NCI-H82 (cell line): ENCODE measurements at regions not wholly inside any gene's neighbourhood (a gene's known extent, or its start where the extent isn't known, plus 50 kb on each side); places are given as distances from the start of the nearest gene placed in this dataset.

Experiments used
- DNase-seq: peaks from one replicate; lab custom pipeline; 2025; lab: John Stamatoyannopoulos, UW

- no peak for DNase-seq
Observed at GRCh38 chr6:164154588-164154987, 740.1 kb downstream of the QKI start.

GRCh38 chr6:164152611-164153010 lies 738.1 kb downstream of the QKI start:
- DNase-seq, result no peak

GRCh38 chr6:164151161-164152120 lies 736.9 kb downstream of the QKI start:
- DNase-seq, result peak; percentile 4

GRCh38 chr6:164150232-164150631 lies 735.7 kb downstream of the QKI start:
- DNase-seq, result peak; percentile 2

GRCh38 chr6:164148788-164149187 lies 734.3 kb downstream of the QKI start:
- no peak for DNase-seq

- no peak for DNase-seq
Observed at GRCh38 chr6:164144316-164144715, 729.8 kb downstream of the QKI start.

GRCh38 chr6:164142322-164142721 lies 727.8 kb downstream of the QKI start:
- no peak for DNase-seq

DNA sequence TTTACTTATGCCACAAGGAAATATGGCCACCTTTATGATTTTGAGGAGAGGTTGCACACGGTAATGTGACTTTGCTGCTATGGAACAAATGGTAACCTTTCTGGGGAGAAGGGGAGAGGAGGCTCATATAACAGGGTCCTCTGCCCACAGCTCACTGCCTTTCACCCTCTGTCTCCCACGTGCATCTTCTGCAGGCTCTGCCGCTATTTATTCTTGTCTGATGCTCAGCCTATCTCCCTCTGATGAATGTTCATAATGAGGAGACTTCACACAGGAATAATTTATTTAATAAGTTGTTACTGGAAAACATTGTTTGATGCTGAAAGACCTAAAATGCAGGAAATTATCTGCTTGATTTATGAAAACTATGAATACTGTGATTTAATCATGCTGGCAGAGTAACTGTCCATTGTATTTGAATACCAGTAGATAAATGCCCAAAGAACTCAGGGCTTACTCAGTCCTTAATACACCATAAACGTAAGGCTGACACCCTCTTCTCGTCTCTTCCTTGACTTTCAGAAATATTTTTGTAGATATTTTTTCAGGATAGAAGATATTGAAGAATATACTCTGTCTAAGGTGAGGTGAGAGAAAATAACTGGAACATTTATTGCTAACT lies 721.1 kb downstream of the QKI start:
- DNase-seq, result no peak

DNA sequence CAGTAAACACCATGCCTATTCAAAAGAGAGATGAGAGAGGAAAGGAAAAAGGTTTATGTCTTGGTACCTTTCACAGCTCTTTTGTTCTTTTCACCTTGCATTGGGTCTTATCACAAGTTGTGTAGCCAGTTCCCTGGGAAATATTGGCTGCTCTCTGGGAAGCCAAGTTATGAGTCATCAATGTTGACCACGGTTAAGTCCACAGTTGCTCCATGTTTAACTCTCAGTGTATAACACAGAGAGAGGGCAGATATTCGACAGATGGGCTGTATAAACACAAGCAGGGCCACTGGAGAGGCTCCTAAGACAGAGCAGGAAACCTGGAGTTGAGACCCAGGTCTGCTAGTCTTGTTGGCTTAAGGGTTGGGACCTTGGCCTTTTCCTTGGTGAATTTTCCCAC lies 718.6 kb downstream of the QKI start:
- no peak for DNase-seq

GRCh38 chr6:164130585-164130984 lies 716.1 kb downstream of the QKI start:
- no peak for DNase-seq

DNA sequence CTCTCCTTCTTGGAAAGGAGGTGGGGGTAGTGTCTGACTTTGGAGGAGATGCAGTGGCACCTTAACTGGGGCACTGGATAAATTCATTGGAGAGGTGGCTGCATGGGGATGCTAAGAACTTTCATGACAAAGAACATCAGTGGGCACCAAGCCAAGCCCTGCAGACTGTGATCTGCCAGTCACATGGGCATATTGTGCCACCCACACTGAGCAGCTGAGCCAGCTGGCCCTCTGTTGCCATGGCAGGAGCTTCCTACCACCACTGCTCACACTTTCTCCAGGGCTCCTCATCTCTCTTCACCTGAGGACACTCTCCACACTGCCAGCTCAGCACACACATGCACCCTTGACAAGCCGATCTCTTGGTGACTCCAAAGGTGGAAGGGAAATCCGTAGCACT lies 715.6 kb downstream of the QKI start:
- no peak for DNase-seq

DNA sequence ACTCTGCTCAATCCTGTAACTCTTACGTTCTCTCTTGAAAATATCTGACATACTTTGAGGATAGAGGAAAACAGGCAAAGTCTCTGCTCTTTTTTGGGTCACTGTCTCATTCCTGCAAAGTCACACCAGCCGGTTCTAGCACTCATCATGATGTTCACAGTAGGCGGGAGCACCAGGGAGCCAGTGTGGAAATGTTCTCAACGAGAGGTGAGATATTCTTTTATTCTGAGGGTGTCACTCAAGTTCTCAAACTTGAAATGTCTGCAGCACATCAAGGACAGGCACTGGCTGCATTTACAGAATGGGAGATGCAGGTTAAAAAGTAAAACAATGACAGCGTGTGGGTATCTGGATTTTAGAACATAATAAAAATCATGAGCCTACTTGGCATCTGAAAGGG lies 714.7 kb downstream of the QKI start:
- DNase-seq, result no peak

- no peak for DNase-seq
Observed at GRCh38 chr6:164128101-164128500, 713.6 kb downstream of the QKI start.

DNA sequence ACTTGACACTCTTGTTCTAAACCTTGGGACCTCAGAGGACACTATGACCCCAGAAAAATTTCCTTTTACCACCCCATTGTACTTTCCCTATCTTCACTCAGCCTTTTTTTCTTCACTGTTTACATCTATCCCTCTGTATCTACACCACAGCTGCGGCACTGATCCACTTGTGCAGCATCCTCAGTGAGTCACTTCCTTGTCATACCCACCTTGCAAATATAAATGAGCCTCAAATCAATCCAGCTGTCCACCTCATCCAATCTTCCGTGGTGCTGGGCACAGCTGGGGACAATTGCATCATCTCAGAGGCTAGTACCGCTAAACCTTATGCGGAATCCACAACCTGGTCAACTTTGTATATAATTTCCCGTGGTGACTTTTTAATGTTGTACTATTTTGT lies 710.5 kb downstream of the QKI start:
- no peak for DNase-seq

DNA sequence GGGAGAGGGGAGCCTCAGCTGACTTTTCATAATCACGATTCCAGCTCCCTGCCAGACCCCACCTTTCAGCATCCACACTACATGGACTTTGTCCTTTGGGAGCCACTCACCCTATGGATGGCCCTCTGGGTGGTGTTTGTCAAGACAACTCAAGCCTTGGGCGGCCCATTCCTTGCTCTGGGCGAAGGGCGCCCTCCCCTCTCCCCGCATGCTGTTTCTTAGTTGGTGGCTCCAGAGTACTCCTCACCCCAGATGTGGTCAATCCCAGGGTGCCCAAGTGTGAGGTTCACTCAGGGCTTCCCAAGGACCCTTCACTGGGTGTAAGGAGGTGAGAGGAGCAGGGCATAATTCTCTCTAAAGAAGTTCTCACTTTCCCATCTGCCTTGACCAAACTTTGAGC lies 710.0 kb downstream of the QKI start:
- DNase-seq, result no peak

DNA sequence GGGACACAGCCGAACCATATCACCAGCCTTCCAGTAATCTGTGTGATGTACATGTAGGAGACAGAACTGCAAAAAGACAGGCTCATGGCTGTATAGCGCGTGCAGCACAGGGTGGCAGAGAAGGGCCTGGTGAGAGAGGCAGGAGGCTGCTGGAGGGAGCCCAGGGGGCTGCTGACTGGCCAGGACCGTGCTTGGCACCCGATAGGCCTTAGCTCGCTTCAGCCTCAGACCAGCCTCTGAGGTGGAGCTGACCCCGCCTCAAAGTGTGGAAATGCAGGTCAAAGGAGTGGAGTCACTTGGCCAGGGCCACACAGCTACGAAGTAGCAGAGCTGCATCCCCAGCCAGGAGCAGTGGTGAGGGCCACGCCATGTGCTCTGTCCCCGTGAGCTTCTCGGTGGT lies 707.6 kb downstream of the QKI start:
- no peak for DNase-seq

DNA sequence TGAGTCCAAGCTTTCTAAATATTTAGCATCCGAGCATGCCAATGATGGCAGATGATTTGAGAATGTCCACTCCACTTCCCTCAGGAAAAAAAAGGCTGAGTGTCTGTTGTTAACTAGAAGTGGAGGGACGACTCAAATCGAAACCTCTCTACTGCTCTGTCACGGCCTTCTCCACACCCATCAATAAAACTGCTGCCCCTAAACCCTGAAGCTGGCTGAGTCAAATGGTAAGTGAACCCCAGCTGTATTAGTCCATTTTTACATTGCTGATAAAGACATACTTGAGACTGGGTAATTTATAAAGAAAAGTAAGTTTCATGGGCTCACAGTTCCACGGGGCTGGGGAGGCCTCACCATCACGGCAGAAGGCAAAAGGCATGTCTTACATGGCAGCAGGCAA lies 707.0 kb downstream of the QKI start:
- DNase-seq, result no peak

DNA sequence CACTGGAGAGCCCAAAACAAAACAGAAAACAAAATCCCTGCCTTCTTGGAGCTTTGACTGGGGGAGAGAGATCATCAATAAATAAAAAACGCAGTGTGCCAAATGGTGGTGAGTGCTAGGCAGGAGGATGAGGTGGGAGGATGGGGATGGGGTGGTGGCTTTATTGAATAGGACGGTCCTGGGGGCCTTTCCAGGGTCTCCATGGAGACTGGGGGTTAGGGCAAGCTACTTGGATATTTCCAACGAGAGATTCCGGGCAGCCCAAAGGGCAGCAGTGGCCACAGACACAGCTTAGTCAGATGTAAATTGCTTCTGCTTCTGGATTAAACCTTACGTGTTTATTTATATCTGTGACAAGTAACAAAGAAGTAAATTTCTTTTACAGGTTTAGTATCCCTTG lies 700.1 kb downstream of the QKI start:
- DNase-seq, result no peak

- DNase-seq, result no peak
Observed at GRCh38 chr6:164114051-164114450, 699.5 kb downstream of the QKI start.

GRCh38 chr6:164113637-164114036 lies 699.1 kb downstream of the QKI start:
- DNase-seq, result no peak

GRCh38 chr6:164109770-164110140 lies 695.2 kb downstream of the QKI start:
- no peak for DNase-seq

DNA sequence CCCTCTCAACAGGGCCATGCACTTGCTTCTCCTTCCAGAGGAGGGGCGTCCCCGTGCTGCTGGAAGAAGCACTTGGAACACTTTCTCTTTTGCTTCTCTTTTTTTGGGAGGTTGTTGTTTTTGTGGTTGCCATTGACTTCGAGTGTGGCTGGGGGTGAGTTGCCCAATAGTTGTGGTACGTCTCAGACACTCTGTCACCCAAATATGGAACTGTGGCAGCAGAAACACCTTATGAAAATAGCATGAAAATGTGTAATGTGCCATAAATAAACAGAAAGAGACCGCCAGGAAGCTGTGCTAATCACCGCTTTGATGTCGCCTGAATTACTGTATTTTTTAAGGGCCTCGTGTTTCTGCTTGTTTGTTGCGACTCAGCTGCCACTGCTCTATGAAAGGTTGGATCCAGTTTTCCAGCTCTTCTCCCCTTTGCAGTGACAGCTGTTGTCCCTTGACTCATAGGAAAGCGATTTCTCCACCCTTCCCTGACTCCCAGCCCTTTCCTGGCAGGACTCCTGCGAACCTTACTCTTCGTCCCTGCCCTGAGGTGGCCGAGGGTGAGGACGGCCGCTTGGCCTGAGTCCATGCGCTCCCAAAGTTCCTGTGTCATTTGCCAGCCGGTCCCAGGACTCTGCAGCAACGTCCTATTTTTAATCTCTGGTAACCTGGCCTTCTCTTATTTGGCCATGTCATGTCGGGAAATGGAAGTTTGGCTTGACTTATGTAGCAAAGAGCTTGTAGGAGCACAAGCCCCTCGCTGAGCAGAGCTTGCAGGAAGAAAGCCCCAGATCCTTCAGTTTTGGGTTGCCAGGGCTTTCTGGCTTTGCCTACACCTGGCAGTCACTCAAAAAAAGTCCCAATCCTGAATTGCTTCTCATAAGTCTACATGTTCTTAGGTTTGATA lies 694.6 kb downstream of the QKI start:
- no peak for DNase-seq

- no peak for DNase-seq
Observed at GRCh38 chr6:164108092-164108491, 693.6 kb downstream of the QKI start.
